Muscle layer of duodenum (tissue), 2 donors: ENCODE measurements at regions not wholly inside any gene's neighbourhood (a gene's known extent, or its start where the extent isn't known, plus 50 kb on each side); places are given as distances from the start of the nearest gene placed in this dataset.

ENCODE experiments used
- H3K27ac ChIP-seq: one replicate; pipeline ENCODE4 v1.7.0; 2013; ENCODE audit warnings: mild to moderate bottlenecking, low read length
- H3K27me3 ChIP-seq: one replicate; pipeline ENCODE4 v1.7.0; 2013; ENCODE audit warnings: low read depth, mild to moderate bottlenecking, control low read depth, low read length
- H3K36me3 ChIP-seq, 2 donors: one replicate each; pipeline ENCODE4 v1.7.0; 2013; ENCODE audit warnings: low read length in 2 of 2, control low read depth in 1 of 2, mild to moderate bottlenecking in 1 of 2; ENCODE audit not compliant: insufficient read depth in 2 of 2, control insufficient read depth in 1 of 2
- H3K4me1 ChIP-seq, 2 donors: one replicate each; pipeline ENCODE4 v1.7.0; 2013; ENCODE audit warnings: low read length in 2 of 2, mild to moderate bottlenecking in 2 of 2, control low read depth in 1 of 2, moderate library complexity in 1 of 2; ENCODE audit not compliant: insufficient read depth in 2 of 2, control insufficient read depth in 1 of 2
- H3K4me3 ChIP-seq, 2 donors: one replicate each; pipeline ENCODE4 v1.7.0; 2013; ENCODE audit warnings: low read length in 2 of 2, low read depth in 1 of 2, mild to moderate bottlenecking in 1 of 2
- H3K9me3 ChIP-seq, 2 donors: one replicate each; pipeline ENCODE4 v1.7.0; 2013; ENCODE audit warnings: low read length in 2 of 2, control low read depth in 1 of 2, mild to moderate bottlenecking in 1 of 2; ENCODE audit not compliant: control insufficient read depth in 1 of 2
- donor health status: healthy.

DNA sequence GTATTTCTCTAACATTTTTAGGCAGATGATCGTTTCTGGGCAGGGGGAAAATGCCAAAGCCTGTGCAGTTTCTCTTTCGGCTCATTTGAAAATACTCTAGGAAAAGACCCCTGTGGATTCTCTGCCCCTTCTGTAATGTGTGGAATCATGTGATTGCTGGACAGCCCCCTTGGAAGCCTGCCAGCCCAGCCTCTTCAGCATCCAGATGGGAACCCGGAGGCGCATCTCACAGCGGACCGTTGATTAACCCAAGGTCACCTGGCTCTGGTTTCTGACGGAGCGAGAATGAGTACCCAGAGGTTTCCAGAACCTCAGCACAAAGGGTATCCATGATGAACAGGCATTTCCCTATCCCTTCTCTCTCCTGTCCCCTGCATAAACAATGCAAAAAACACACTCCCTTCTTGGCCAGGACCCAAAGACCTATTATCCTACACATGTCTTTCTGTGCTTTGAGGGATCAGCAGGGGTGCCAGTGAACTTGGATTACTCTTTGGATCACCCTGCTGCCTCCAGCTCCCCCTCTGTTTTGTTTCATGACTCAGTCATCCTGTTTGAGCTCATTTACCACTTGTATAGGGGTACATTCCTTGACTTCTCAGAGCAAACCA, 957.1 kb upstream of the RBFOX1 start:
- H3K4me3 ChIP-seq = no peak overlapping the region
- no peaks in the 10 kb centered on the region for H3K27me3 ChIP-seq
- H3K4me1 ChIP-seq = no peaks in the 10 kb centered on the region
- no peaks in the 10 kb centered on the region for H3K36me3 ChIP-seq
- H3K27ac ChIP-seq = no peak overlapping the region
- peaks cover 0 to 6% of the 10 kb centered on the region in 2 donors for H3K9me3 ChIP-seq

DNA sequence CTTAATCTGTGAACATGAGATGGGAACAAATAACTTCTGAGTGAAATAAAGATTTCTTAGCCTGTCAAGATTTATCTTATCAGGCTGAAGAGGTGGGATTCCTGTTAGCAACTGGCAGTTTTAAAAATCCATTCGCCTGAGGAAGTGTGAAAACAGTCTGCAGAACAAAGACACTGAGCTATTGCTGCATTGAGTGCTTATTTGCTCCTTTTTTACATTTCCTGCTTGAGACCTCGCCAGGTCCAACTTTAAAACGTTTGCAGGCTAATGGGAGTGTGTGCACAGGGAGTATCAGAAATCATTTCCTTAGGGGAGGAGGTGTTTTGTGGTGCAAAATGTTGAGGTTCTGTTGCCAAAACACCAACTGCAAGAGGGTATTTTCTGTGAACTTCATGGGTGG, 957.8 kb upstream of the RBFOX1 start:
- Histone ChIP-seq H3K4me1 (no peaks in the 10 kb centered on the region), H3K9me3 (peaks cover 0 to 6% of the 10 kb centered on the region in 2 donors), H3K36me3 (no peaks in the 10 kb centered on the region), H3K27ac (no peak overlapping the region), H3K27me3 (no peaks in the 10 kb centered on the region), H3K4me3 (no peak overlapping the region)

DNA sequence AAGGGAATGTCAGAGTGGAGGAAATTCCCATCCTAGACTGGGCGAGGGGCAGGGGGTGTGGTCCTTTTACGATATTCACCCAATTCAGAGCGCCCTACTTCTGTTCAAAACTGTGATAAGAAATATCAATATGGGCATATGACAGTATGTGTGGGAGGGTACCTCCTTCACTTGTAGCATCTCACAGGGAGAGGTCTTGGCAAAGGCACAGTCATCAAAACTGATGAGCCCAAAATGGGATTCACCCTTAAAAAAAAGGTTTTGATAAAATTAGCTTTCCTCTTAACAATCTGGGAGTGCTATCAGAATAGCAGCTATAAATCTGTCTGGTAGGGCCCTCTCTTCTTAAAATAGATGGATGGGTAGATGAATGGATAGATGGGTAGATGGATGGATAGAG, 967.8 kb upstream of the RBFOX1 start:
- H3K9me3 ChIP-seq = peaks cover 0 to 2% of the 10 kb centered on the region in 2 donors
- no peak overlapping the region for H3K27ac ChIP-seq
- no peaks in the 10 kb centered on the region for H3K4me1 ChIP-seq
- no peak overlapping the region for H3K4me3 ChIP-seq
- H3K27me3 ChIP-seq = no peaks in the 10 kb centered on the region
- no peaks in the 10 kb centered on the region for H3K36me3 ChIP-seq

DNA sequence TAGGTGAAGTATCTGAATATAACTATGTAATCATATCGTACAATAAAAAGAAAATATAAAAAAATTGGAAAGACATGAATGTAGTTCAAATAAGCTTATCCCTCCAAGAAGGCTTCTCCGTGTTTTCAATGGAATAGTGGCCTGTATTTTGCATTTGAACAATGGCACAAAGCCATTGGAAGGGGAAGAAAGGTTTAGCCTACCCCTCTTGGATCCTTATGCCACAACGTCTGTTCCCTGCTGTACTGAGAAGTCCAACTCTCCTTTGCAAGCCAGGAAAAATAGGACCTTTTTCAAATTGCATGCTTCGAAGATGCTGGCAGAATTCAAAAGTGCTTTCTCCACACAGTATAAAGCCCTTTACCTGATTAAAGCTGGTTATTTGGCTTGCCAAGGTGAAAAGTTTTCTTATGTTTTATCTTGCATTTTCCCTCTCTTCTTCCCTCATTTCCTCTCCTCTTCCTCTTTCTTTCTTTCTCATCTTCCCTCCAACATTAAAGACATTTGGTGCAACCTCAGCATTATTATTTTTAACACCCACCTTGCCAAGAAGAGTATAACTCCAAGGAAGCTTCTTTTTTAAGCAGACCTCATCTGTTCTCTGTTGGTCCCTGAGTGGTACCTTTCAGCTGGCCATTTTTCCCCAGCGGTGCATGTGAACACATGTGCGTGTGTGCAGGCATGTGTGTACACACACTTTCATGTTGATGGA, 968.6 kb upstream of the RBFOX1 start:
- Histone ChIP-seq H3K4me1 (no peaks in the 10 kb centered on the region), H3K36me3 (no peaks in the 10 kb centered on the region), H3K4me3 (no peak overlapping the region), H3K27ac (no peak overlapping the region), H3K27me3 (no peaks in the 10 kb centered on the region), H3K9me3 (peaks cover 0 to 2% of the 10 kb centered on the region in 2 donors)

DNA sequence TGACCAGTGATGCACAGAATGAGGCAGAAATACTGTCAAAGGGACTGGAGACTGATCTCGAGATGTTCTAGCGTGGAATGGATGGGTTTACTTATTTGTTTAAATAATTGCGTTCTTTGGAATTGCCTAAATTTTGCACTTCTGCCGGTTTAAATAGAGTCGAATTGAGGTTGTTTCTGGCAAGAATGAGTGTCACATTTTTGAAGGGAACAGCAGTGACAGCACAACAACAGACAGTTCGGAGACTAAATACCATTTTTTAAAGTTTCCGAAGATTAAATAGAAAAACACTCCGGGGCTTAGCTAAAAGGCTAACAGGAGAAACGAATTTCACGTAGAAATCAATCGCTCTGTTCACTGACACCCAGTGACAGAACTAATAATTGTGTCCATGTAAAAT, 969.2 kb upstream of the RBFOX1 start:
- Histone ChIP-seq H3K9me3 (peaks cover 0 to 2% of the 10 kb centered on the region in 2 donors), H3K4me1 (no peaks in the 10 kb centered on the region), H3K4me3 (no peak overlapping the region), H3K36me3 (no peaks in the 10 kb centered on the region), H3K27me3 (no peaks in the 10 kb centered on the region), H3K27ac (no peak overlapping the region)

DNA sequence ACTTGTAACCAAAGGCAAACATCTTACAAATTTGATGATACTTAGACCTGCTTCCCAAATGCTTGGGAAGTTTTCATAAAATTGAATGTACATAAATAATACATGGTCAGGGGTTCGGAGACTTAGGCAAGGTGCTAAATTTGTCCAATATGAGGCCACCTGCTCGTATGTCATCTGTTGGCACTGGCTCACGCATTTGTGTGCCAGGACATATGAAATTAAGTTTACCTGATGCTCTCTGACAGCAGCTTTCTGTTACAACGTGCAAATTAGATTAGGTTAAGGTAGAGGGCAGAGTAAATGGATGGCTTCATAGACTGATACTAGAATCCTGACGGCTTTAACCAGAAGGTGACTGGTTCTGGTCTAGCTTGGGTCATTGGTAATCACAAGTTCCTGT, 970.3 kb upstream of the RBFOX1 start:
- H3K4me3 ChIP-seq = no peak overlapping the region
- no peak overlapping the region for H3K27ac ChIP-seq
- no peaks in the 10 kb centered on the region for H3K27me3 ChIP-seq
- no peaks in the 10 kb centered on the region for H3K9me3 ChIP-seq
- no peaks in the 10 kb centered on the region for H3K36me3 ChIP-seq
- no peaks in the 10 kb centered on the region for H3K4me1 ChIP-seq

DNA sequence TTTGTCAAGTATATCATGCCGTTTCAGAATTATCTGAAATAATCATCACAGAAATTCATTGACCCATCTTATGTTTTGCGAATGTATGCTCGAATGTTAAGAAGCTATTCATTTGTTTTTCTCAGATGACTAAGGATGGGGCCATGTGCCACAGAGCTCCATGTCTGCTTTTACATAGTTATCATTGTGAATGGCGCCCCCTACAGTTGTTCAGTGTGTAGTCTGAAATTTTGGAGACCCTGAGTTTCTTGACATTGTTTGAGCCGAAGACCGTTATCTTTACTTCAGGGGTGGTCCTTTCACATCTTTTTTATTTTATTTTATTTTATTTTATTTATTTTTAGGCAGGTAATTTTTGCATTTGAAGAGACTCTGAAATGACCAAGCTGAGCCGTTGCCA, 972.0 kb upstream of the RBFOX1 start:
- no peaks in the 10 kb centered on the region for H3K4me1 ChIP-seq
- H3K27me3 ChIP-seq = no peaks in the 10 kb centered on the region
- no peaks in the 10 kb centered on the region for H3K9me3 ChIP-seq

DNA sequence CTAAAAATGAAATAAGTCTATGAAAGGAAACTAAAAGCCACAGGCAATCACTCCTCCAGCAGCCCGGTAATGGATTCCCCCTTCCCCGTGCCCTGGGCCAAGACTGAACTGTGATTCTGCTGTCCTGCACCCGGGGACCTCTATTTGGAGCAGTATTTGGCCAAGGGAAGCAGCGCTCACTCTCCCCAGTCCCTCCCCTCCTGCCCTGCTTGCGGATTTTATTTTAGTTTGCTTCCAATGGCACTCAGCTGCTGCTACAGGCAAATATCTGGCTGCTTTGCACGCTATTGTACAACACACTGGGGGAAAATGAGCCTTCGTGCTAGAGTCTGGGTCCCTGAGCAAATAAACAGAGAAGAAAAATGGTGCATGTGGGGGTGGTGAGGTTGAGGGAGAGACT, 975.7 kb upstream of the RBFOX1 start:
- Histone ChIP-seq H3K27ac (no peak overlapping the region), H3K4me1 (no peaks in the 10 kb centered on the region), H3K4me3 (peak overlapping the region in 1 of 2 donors; percentile 1), H3K36me3 (no peaks in the 10 kb centered on the region), H3K9me3 (no peaks in the 10 kb centered on the region), H3K27me3 (no peaks in the 10 kb centered on the region)

More for the DNA sequence above, 972.0 kb upstream of the RBFOX1 start:
- H3K27ac ChIP-seq = no peak overlapping the region
- H3K4me3 ChIP-seq = no peak overlapping the region
- H3K36me3 ChIP-seq = no peaks in the 10 kb centered on the region

DNA sequence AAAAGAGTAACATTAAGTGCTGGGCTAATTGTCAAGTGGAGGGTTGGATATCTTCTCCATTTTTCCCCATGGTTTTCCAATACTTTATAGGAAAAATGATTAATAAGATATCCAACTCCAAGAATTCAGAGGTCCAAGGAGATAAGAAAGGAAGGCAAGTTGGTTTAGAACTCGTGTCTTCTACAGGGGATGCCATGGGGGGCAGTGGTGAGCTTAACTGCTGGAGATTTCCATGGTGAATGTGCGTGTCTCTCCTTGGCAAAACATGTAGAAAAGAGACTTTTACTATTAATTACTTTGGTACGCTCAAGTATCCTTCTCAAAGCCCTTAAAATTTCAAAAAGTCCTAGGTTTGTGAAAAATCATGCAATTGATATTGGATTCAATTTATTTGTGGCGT, 982.9 kb upstream of the RBFOX1 start:
- no peaks in the 10 kb centered on the region for H3K27me3 ChIP-seq
- no peaks in the 10 kb centered on the region for H3K4me1 ChIP-seq
- no peaks in the 10 kb centered on the region for H3K36me3 ChIP-seq
- peaks cover 0 to 5% of the 10 kb centered on the region in 2 donors for H3K9me3 ChIP-seq
- no peak overlapping the region for H3K4me3 ChIP-seq
- no peak overlapping the region for H3K27ac ChIP-seq

DNA sequence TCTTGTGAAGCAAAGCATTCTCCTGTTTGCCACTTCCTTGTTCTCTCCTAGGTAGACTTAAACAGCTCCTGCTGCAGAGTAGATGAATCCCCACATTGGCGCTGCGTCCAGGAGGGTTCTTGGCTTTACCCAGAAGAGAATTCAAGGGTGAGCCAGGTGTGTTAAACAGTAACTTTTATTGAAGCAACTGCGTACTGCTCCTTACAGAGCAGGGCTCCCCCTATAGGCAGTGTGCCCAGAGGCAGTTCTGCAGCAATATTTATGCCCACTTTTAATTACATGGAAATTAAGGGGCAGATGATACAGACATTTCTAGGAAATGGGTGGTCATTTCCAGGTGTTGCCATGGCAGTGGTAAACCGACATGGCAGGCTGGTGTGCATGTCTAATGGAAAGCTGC, 987.6 kb upstream of the RBFOX1 start:
- H3K9me3 ChIP-seq = peaks cover 0 to 5% of the 10 kb centered on the region in 2 donors
- no peak overlapping the region for H3K27ac ChIP-seq
- no peaks in the 10 kb centered on the region for H3K27me3 ChIP-seq
- H3K36me3 ChIP-seq = no peaks in the 10 kb centered on the region
- no peak overlapping the region for H3K4me3 ChIP-seq
- no peaks in the 10 kb centered on the region for H3K4me1 ChIP-seq

DNA sequence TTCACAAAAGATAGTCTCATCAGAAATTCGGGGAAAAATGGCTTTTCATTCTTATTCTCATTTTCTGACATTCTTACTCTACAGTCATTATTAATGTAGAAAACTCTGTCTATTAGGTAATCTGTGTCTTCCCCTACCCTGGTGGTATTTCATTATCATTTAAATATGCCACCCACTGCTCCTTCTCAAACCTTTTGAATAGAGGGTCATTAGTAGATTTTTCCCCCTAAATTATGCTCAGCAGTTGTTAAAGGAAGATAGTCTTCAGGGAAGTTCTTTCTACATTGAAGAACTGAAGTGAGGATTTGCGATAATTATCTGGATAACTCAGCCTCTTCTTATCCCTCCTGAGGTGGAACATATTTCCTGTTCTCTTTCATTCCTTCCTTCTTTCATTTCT, 989.5 kb upstream of the RBFOX1 start:
- Histone ChIP-seq H3K4me3 (no peak overlapping the region), H3K36me3 (no peaks in the 10 kb centered on the region), H3K4me1 (no peaks in the 10 kb centered on the region), H3K9me3 (peaks cover 0 to 5% of the 10 kb centered on the region in 2 donors), H3K27ac (no peak overlapping the region), H3K27me3 (no peaks in the 10 kb centered on the region)

DNA sequence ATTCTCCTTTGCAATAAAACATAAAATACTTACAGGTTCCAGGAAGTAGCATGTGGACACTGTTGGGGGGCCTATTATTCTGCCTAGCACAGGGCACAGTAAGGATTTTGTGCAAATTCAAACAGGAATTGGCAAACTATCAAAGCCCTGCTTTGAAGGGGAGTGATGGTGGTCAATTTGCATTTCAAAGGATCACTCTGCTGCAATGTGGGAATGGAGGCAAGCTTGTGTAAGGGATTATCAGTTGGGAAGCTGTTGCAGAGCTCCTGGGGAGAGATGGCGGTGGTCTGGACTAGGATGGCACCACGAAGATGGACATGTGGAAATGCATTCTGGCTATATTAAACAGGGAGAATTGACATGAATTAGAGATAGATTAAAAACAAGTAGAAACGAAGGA, 990.7 kb upstream of the RBFOX1 start:
- no peaks in the 10 kb centered on the region for H3K36me3 ChIP-seq
- no peaks in the 10 kb centered on the region for H3K4me1 ChIP-seq
- no peaks in the 10 kb centered on the region for H3K27me3 ChIP-seq
- no peak overlapping the region for H3K4me3 ChIP-seq
- no peak overlapping the region for H3K27ac ChIP-seq
- H3K9me3 ChIP-seq = peaks cover 0 to 5% of the 10 kb centered on the region in 2 donors
